Keratinocyte (primary cell): ENCODE measurements at regions not wholly inside any gene's neighbourhood (a gene's known extent, or its start where the extent isn't known, plus 50 kb on each side); places are given as distances from the start of the nearest gene placed in this dataset.

Source experiments
- DNase-seq: peaks from one replicate; pipeline ENCODE4 v3.0.0-alpha.2; 2011; ENCODE audit warnings: low read depth, missing footprints, low spot score
- FAIRE-seq: peaks from 2 replicates; lab custom pipeline; 2011; peaks lifted over from hg19 to GRCh38; lab: Jason Lieb, UNC
- H2AFZ ChIP-seq: 2 replicates; pipeline ENCODE4 v1.6.0; 2012; ENCODE audit warnings: low read length, control low read depth, inconsistent platforms; ENCODE audit not compliant: control insufficient read depth
- H3K27ac ChIP-seq: 2 replicates; pipeline ENCODE4 v1.5.1; 2011; ENCODE audit warnings: low read length; ENCODE audit not compliant: control insufficient read depth, insufficient read depth
- H3K27me3 ChIP-seq: 3 replicates; pipeline ENCODE4 v1.6.0; 2011; ENCODE audit warnings: low read length; ENCODE audit not compliant: control insufficient read depth, insufficient read depth; ENCODE audit errors: extremely low read depth
- H3K36me3 ChIP-seq, 2 experiments: 2 replicates in 1 of 2; 3 replicates in 1 of 2; pipeline ENCODE4 v1.5.1; 2011; ENCODE audit warnings: low read length in 2 of 2, mild to moderate bottlenecking in 1 of 2; ENCODE audit not compliant: control insufficient read depth in 2 of 2, insufficient read depth in 2 of 2; ENCODE audit errors: extremely low read depth in 1 of 2
- H3K4me1 ChIP-seq: 3 replicates; pipeline ENCODE4 v1.5.1; 2011; ENCODE audit warnings: low read length; ENCODE audit not compliant: control insufficient read depth, insufficient read depth; ENCODE audit errors: extremely low read depth
- H3K4me2 ChIP-seq: 3 replicates; pipeline ENCODE4 v1.6.0; 2011; ENCODE audit warnings: low read depth, low read length; ENCODE audit not compliant: control insufficient read depth, insufficient read depth; ENCODE audit errors: extremely low read depth
- H3K4me3 ChIP-seq, 3 experiments: fragments of 200-600 bp in 1 of 3; sonication (generic) in 1 of 3; 2 replicates in 2 of 3; 3 replicates in 1 of 3; pipeline ENCODE4 v1.5.1; 2011 to 2016; ENCODE audit warnings: low read length in 3 of 3, mild to moderate bottlenecking in 3 of 3, control low read depth in 2 of 3, inconsistent platforms in 1 of 3, low read depth in 1 of 3, mixed read lengths in 1 of 3, mixed run types in 1 of 3, moderate library complexity in 1 of 3; ENCODE audit not compliant: control insufficient read depth in 2 of 3, insufficient read depth in 2 of 3; ENCODE audit errors: extremely low read depth in 1 of 3
- H3K79me2 ChIP-seq: 2 replicates; pipeline ENCODE4 v1.6.0; 2012; ENCODE audit warnings: low read length; ENCODE audit not compliant: control insufficient read depth, insufficient read depth
- H3K9ac ChIP-seq: 3 replicates; pipeline ENCODE4 v1.6.0; 2011; ENCODE audit warnings: low read length; ENCODE audit not compliant: control insufficient read depth, insufficient read depth; ENCODE audit errors: extremely low read depth
- H3K9me1 ChIP-seq: 3 replicates; pipeline ENCODE4 v1.6.0; 2011; ENCODE audit warnings: low read length; ENCODE audit not compliant: control insufficient read depth, insufficient read depth; ENCODE audit errors: extremely low read depth
- H3K9me3 ChIP-seq: 2 replicates; pipeline ENCODE4 v1.5.1; 2012; ENCODE audit warnings: low read depth, low read length; ENCODE audit not compliant: control insufficient read depth
- H4K20me1 ChIP-seq: 3 replicates; pipeline ENCODE4 v1.6.0; 2011; ENCODE audit warnings: low read length; ENCODE audit not compliant: control insufficient read depth, insufficient read depth; ENCODE audit errors: extremely low read depth
- EZH2 ChIP-seq: IDR thresholded peaks from one replicate; pipeline ENCODE4 v1.6.1; 2012; ENCODE audit warnings: inconsistent platforms, mild to moderate bottlenecking, low read length, moderate library complexity
- dilution Hi-C: fragments of 300-500 bp; cut with MboI; formaldehyde crosslinking; loops from one replicate; pipeline ENCODE4 v1.7.0; 2020; ENCODE audit warnings: low sequenced_read_pairs; ENCODE audit not compliant: extremely low pct_ligation_motif_present
- TF ChIP-seq, protein P1 (sequence below), 3 experiments: IDR thresholded peaks in 1 of 3; conservative IDR thresholded peaks in 1 of 3; optimal IDR thresholded peaks in 1 of 3; 2 replicates in 2 of 3; 3 replicates in 1 of 3; pipeline versions ENCODE3 to v1.5.1; 2011; ENCODE audit warnings: low read length in 3 of 3, mild to moderate bottlenecking in 3 of 3, moderate library complexity in 2 of 3, control low read depth in 1 of 3, inconsistent platforms in 1 of 3; ENCODE audit not compliant: insufficient read depth in 2 of 3; ENCODE audit errors: extremely low read depth in 1 of 3

GRCh38 chr19:31096935-31097545 is 252.2 kb downstream of the TSHZ3 start:
- no peak overlapping the region for H3K9ac ChIP-seq
- no peak overlapping the region for H3K4me3 ChIP-seq
- dilution Hi-C loops, result no loop called here
- TF ChIP-seq EZH2, result no peak
- TF ChIP-seq, protein P1, sequence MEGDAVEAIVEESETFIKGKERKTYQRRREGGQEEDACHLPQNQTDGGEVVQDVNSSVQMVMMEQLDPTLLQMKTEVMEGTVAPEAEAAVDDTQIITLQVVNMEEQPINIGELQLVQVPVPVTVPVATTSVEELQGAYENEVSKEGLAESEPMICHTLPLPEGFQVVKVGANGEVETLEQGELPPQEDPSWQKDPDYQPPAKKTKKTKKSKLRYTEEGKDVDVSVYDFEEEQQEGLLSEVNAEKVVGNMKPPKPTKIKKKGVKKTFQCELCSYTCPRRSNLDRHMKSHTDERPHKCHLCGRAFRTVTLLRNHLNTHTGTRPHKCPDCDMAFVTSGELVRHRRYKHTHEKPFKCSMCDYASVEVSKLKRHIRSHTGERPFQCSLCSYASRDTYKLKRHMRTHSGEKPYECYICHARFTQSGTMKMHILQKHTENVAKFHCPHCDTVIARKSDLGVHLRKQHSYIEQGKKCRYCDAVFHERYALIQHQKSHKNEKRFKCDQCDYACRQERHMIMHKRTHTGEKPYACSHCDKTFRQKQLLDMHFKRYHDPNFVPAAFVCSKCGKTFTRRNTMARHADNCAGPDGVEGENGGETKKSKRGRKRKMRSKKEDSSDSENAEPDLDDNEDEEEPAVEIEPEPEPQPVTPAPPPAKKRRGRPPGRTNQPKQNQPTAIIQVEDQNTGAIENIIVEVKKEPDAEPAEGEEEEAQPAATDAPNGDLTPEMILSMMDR (optimal IDR thresholded peaks at IDR 0.05 in 1 of 3, IDR thresholded peaks at IDR 0.05 in 1 of 3, conservative IDR thresholded peaks at IDR 0.05 in 1 of 3; ENCODE audit: extremely low read depth in 1 of 3, insufficient read depth in 2 of 3, low read length in 3 of 3), result no peak
- no peaks in the 10 kb centered on the region for H3K27me3 ChIP-seq
- no peaks in the 10 kb centered on the region for H3K79me2 ChIP-seq
- DNase-seq (no peak), FAIRE-seq (no peak)
- H3K9me3 ChIP-seq, result no peaks in the 10 kb centered on the region
- H3K9me1 ChIP-seq, result no peaks in the 10 kb centered on the region
- no peak overlapping the region for H3K27ac ChIP-seq
- H3K4me2 ChIP-seq, result no peak overlapping the region
- no peaks in the 10 kb centered on the region for H4K20me1 ChIP-seq
- H2AFZ ChIP-seq, result no peak overlapping the region
- H3K36me3 ChIP-seq, result no peaks in the 10 kb centered on the region
- H3K4me1 ChIP-seq, result no peaks in the 10 kb centered on the region

- H2AFZ ChIP-seq, result no peak overlapping the region
- H3K4me3 ChIP-seq, result no peak overlapping the region
- no peaks in the 10 kb centered on the region for H3K27me3 ChIP-seq
- H3K79me2 ChIP-seq, result no peaks in the 10 kb centered on the region
- H3K9me3 ChIP-seq, result no peaks in the 10 kb centered on the region
- dilution Hi-C loops, result no loop called here
- no peak for TF ChIP-seq EZH2
- TF ChIP-seq, protein P1 (optimal IDR thresholded peaks at IDR 0.05 in 1 of 3, IDR thresholded peaks at IDR 0.05 in 1 of 3, conservative IDR thresholded peaks at IDR 0.05 in 1 of 3; ENCODE audit: extremely low read depth in 1 of 3, insufficient read depth in 2 of 3, low read length in 3 of 3), result no peak
- H3K9ac ChIP-seq, result no peak overlapping the region
- H3K4me2 ChIP-seq, result no peak overlapping the region
- H3K36me3 ChIP-seq, result no peaks in the 10 kb centered on the region
- DNase-seq (no peak), FAIRE-seq (no peak)
- no peak overlapping the region for H3K27ac ChIP-seq
- no peaks in the 10 kb centered on the region for H3K4me1 ChIP-seq
- no peaks in the 10 kb centered on the region for H3K9me1 ChIP-seq
- no peaks in the 10 kb centered on the region for H4K20me1 ChIP-seq
Observed at GRCh38 chr19:31096062-31096830, 253.0 kb downstream of the TSHZ3 start.
